ENCODE measurements at regions not wholly inside any gene's neighbourhood (a gene's known extent, or its start where the extent isn't known, plus 50 kb on each side); places are given as distances from the start of the nearest gene placed in this dataset.
"Not testable (repeated sequence)": the region's sequence is repeated elsewhere in the genome, so short reads cannot be mapped to it uniquely, and the experiment has no call there.

- not testable (repeated sequence) for TF ChIP-seq EZH2 (IDR thresholded peaks at IDR 0.05; ENCODE audit: insufficient read depth, poor library complexity, severe bottlenecking); EZH2phosphoT487 (IDR thresholded peaks at IDR 0.05; ENCODE audit: insufficient read depth, low read depth)
These were observed 112.4 kb upstream of the CCDC150 start for GRCh38 chr2:196526981-196527725.

Data from GM23248 (cell line).